ENCODE measurements at regions not wholly inside any gene's neighbourhood (a gene's known extent, or its start where the extent isn't known, plus 50 kb on each side); places are given as distances from the start of the nearest gene placed in this dataset.

DNA sequence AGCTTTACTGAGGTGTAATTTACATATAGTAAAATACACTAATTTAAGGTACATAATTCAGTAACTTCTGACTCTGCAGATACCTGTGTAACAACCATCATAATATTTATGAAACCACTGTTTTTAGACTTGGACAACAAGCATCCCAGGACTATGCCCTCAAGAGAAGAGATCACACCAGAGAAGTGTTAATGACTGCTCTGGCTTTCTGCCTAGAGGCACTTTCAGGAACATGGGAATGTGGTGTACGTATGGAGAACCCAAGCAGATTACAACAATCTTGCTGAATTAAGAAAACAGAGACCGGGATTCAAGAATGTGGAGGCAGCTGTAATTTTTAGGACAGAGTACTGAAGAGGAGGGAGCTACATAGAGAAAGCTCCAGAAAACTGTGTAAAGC, 475.2 kb downstream of the LPIN1 start:
- Mint-ChIP-seq H3K27ac (no peak overlapping the region), H3K4me3 (no peak overlapping the region), H3K9me3 (ENCODE audit: insufficient read depth) (peaks cover 18% of the 10 kb centered on the region), H3K4me1 (no peaks in the 10 kb centered on the region), H3K27me3 (no peaks in the 10 kb centered on the region)
- H3K27me3 ChIP-seq (replicated peaks in 1 of 4; ENCODE audit: control extremely low read depth in 1 of 4, control insufficient read depth in 3 of 4, insufficient read depth in 4 of 4, low read length in 3 of 4), result no peaks in the 10 kb centered on the region
- DNase-seq (no peak), ATAC-seq (ENCODE audit: low read depth) (no peak)
- H3K9ac ChIP-seq (ENCODE audit: low read length), result no peak overlapping the region
- H3K4me2 ChIP-seq (replicated peaks; ENCODE audit: low read depth, low read length, poor library complexity, severe bottlenecking), result no peak overlapping the region
- H3K4me1 ChIP-seq (ENCODE audit: control insufficient read depth in 2 of 2, insufficient read depth in 2 of 2, low read length in 2 of 2), result no peaks in the 10 kb centered on the region
- peaks cover 7 to 42% (median 15%) of the 10 kb centered on the region in 3 donors for H3K9me3 ChIP-seq (ENCODE audit: control extremely low read depth in 1 of 3, control insufficient read depth in 2 of 3, insufficient read depth in 1 of 3, low read length in 2 of 3)
- no peaks in the 10 kb centered on the region for H4K20me1 ChIP-seq (ENCODE audit: control insufficient read depth, insufficient read depth, low read length, poor library complexity, severe bottlenecking)
- WGBS (ENCODE audit: insufficient coverage), result 90% methylated on average over 2 of the region's 2 CpGs
- H3K27ac ChIP-seq (ENCODE audit: low read length in 2 of 2), result no peak overlapping the region
- ChIA-PET POLR2A (no interaction called here), CTCF (no interaction called here)
- intact Hi-C loops (cut with micrococcal nuclease), result no loop called here
- H3K4me3 ChIP-seq (ENCODE audit: control extremely low read depth in 1 of 5, extremely low read depth in 1 of 5, insufficient read depth in 1 of 5, low read depth in 2 of 5, low read length in 4 of 5), result no peak overlapping the region
- H3K79me2 ChIP-seq (ENCODE audit: control insufficient read depth, insufficient read depth, low read length), result no peaks in the 10 kb centered on the region
- no peak overlapping the region for H2AFZ ChIP-seq (ENCODE audit: insufficient read depth, low read depth, low read length, poor library complexity, severe bottlenecking)
- H3K36me3 ChIP-seq (replicated peaks in 1 of 2; ENCODE audit: control extremely low read depth in 1 of 2, control insufficient read depth in 1 of 2, extremely low read depth in 1 of 2, insufficient read depth in 2 of 2, low read length in 1 of 2), result no peaks in the 10 kb centered on the region
- TF ChIP-seq, protein P1, sequence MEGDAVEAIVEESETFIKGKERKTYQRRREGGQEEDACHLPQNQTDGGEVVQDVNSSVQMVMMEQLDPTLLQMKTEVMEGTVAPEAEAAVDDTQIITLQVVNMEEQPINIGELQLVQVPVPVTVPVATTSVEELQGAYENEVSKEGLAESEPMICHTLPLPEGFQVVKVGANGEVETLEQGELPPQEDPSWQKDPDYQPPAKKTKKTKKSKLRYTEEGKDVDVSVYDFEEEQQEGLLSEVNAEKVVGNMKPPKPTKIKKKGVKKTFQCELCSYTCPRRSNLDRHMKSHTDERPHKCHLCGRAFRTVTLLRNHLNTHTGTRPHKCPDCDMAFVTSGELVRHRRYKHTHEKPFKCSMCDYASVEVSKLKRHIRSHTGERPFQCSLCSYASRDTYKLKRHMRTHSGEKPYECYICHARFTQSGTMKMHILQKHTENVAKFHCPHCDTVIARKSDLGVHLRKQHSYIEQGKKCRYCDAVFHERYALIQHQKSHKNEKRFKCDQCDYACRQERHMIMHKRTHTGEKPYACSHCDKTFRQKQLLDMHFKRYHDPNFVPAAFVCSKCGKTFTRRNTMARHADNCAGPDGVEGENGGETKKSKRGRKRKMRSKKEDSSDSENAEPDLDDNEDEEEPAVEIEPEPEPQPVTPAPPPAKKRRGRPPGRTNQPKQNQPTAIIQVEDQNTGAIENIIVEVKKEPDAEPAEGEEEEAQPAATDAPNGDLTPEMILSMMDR (IDR thresholded peaks at IDR 0.05), result no peak
- TF ChIP-seq EZH2 (IDR thresholded peaks at IDR 0.05; ENCODE audit: borderline replicate concordance, insufficient read depth, low read depth, low read length, poor library complexity, severe bottlenecking), result no peak

DNA sequence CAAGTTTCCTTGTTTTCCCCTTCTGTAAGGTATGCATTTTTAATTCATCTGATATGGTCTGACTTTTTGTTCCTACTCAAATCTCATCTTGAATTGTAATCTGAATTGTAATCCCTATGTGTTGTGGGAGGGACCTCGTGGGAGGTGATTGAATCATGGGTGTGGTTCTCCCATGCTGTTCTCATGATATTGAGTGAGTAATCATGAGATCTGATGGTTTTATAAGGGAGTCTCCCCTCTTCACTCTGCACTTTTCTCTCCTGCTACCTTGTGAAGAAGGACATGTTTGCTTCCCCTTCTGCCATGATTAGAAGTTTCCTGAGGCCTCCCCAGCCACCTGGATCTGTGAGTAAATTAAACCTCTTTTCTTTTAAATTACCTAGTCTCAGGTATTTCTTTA, 476.1 kb downstream of the LPIN1 start:
- POLR2A ChIA-PET, result no interaction called here
- ATAC-seq (ENCODE audit: low read depth), result no peak
- Histone ChIP-seq H3K9ac (ENCODE audit: low read length) (no peak overlapping the region), H3K36me3 (replicated peaks in 1 of 2; ENCODE audit: control extremely low read depth in 1 of 2, control insufficient read depth in 1 of 2, extremely low read depth in 1 of 2, insufficient read depth in 2 of 2, low read length in 1 of 2) (no peaks in the 10 kb centered on the region), H3K79me2 (ENCODE audit: control insufficient read depth, insufficient read depth, low read length) (no peaks in the 10 kb centered on the region), H2AFZ (ENCODE audit: insufficient read depth, low read depth, low read length, poor library complexity, severe bottlenecking) (no peak overlapping the region), H3K4me3 (ENCODE audit: control extremely low read depth in 1 of 5, extremely low read depth in 1 of 5, insufficient read depth in 1 of 5, low read depth in 2 of 5, low read length in 4 of 5) (no peak overlapping the region), H3K9me3 (ENCODE audit: control extremely low read depth in 1 of 3, control insufficient read depth in 2 of 3, insufficient read depth in 1 of 3, low read length in 2 of 3) (peaks cover 7 to 42% (median 15%) of the 10 kb centered on the region in 3 donors), H4K20me1 (ENCODE audit: control insufficient read depth, insufficient read depth, low read length, poor library complexity, severe bottlenecking) (no peaks in the 10 kb centered on the region), H3K27me3 (replicated peaks in 1 of 4; ENCODE audit: control extremely low read depth in 1 of 4, control insufficient read depth in 3 of 4, insufficient read depth in 4 of 4, low read length in 3 of 4) (no peaks in the 10 kb centered on the region), H3K4me2 (replicated peaks; ENCODE audit: low read depth, low read length, poor library complexity, severe bottlenecking) (no peak overlapping the region), H3K4me1 (ENCODE audit: control insufficient read depth in 2 of 2, insufficient read depth in 2 of 2, low read length in 2 of 2) (no peaks in the 10 kb centered on the region), H3K27ac (ENCODE audit: low read length in 2 of 2) (no peak overlapping the region)
- Mint-ChIP-seq H3K27ac (no peak overlapping the region), H3K9me3 (ENCODE audit: insufficient read depth) (peaks cover 18% of the 10 kb centered on the region), H3K4me3 (no peak overlapping the region), H3K27me3 (no peaks in the 10 kb centered on the region), H3K4me1 (no peaks in the 10 kb centered on the region)
- CTCF ChIA-PET, result no interaction called here
- intact Hi-C loops (cut with micrococcal nuclease), result no loop called here
- TF ChIP-seq EZH2 (IDR thresholded peaks at IDR 0.05; ENCODE audit: borderline replicate concordance, insufficient read depth, low read depth, low read length, poor library complexity, severe bottlenecking), result no peak
- TF ChIP-seq, protein P1 (IDR thresholded peaks at IDR 0.05), result no peak
- no CpG with 5 or more reads among the region's 1 CpG for whole genome bisulfite sequencing (ENCODE audit: insufficient coverage)
- DNase-seq, result no peak

All from B cell (primary cell).